Naive thymus-derived CD4-positive, alpha-beta T cell (primary cell): ENCODE measurements at regions not wholly inside any gene's neighbourhood (a gene's known extent, or its start where the extent isn't known, plus 50 kb on each side); places are given as distances from the start of the nearest gene placed in this dataset.
"Not testable (repeated sequence)": the region's sequence is repeated elsewhere in the genome, so short reads cannot be mapped to it uniquely, and the experiment has no call there.

Source experiments
- ATAC-seq: fragments of 150-1000 bp; cut with Tn5 transposase; 2 replicates; pipeline ENCODE4 v1.10.0; 2021; ENCODE audit warnings: mild to moderate bottlenecking, moderate library complexity
- CTCF ChIA-PET: fragments of 350-600 bp; sonication (Branson Sonifier 250); formaldehyde crosslinking; loops from one replicate; lab custom pipeline; 2021; ENCODE audit warnings: antibody characterized with exemption; lab: Charles Lee
- POLR2A ChIA-PET: fragments of 350-600 bp; sonication (Branson Sonifier 250); formaldehyde crosslinking; loops from one replicate; lab custom pipeline; 2021; ENCODE audit warnings: antibody characterized with exemption, inconsistent platforms; lab: Charles Lee
- DNase-seq, 9 donors: peaks; one replicate each; pipeline versions ENCODE4 v3.0.0 to v3.0.0-alpha.2; 2020 to 2022; ENCODE audit warnings: mixed read lengths in 1 of 9
- H3K27ac ChIP-seq: one replicate; pipeline ENCODE4 v1.7.0; 2013; ENCODE audit warnings: mild to moderate bottlenecking, low read depth, low read length, moderate library complexity
- H3K27me3 ChIP-seq, 2 donors: one replicate each; pipeline ENCODE4 v1.7.0; 2013; ENCODE audit warnings: low read length in 2 of 2, mild to moderate bottlenecking in 2 of 2, moderate library complexity in 2 of 2; ENCODE audit not compliant: control insufficient read depth in 2 of 2, insufficient read depth in 2 of 2
- H3K36me3 ChIP-seq, 3 experiments: 1 replicate in 2 of 3; 2 replicates in 1 of 3; pipeline ENCODE4 v1.7.0; 2013; ENCODE audit warnings: low read length in 3 of 3, mild to moderate bottlenecking in 3 of 3, moderate library complexity in 1 of 3; ENCODE audit not compliant: insufficient read depth in 3 of 3, control insufficient read depth in 2 of 3
- H3K4me1 ChIP-seq, 2 donors: one replicate each; pipeline ENCODE4 v1.7.0; 2013; ENCODE audit warnings: low read length in 2 of 2, mild to moderate bottlenecking in 2 of 2, moderate library complexity in 1 of 2; ENCODE audit not compliant: control insufficient read depth in 2 of 2, insufficient read depth in 2 of 2
- H3K4me3 ChIP-seq: 2 replicates; pipeline ENCODE4 v1.7.0; 2013; ENCODE audit warnings: mild to moderate bottlenecking, low read length
- H3K9me3 ChIP-seq, 3 experiments: 1 replicate in 2 of 3; 2 replicates in 1 of 3; pipeline ENCODE4 v1.7.0; 2013; ENCODE audit warnings: low read length in 3 of 3; ENCODE audit not compliant: control insufficient read depth in 2 of 3
- H3K27ac Mint-ChIP-seq, 9 donors: one replicate each; pipeline ENCODE4 v1.8.0; 2020 to 2022; ENCODE audit warnings: mixed read lengths in 9 of 9, mild to moderate bottlenecking in 8 of 9, moderate library complexity in 5 of 9, inconsistent platforms in 2 of 9
- H3K27me3 Mint-ChIP-seq, 5 donors: one replicate each; pipeline ENCODE4 v1.8.0; 2021 to 2022; ENCODE audit warnings: mixed read lengths in 5 of 5, mild to moderate bottlenecking in 1 of 5
- H3K36me3 Mint-ChIP-seq, 5 donors: one replicate each; pipeline ENCODE4 v1.8.0; 2020 to 2022; ENCODE audit warnings: mixed read lengths in 5 of 5, mild to moderate bottlenecking in 3 of 5, inconsistent platforms in 1 of 5
- H3K4me1 Mint-ChIP-seq, 7 donors: one replicate each; pipeline ENCODE4 v1.8.0; 2020 to 2022; ENCODE audit warnings: mixed read lengths in 7 of 7, mild to moderate bottlenecking in 3 of 7, inconsistent platforms in 1 of 7
- H3K4me3 Mint-ChIP-seq, 10 donors: one replicate each; pipeline ENCODE4 v1.8.0; 2020 to 2022; ENCODE audit warnings: mild to moderate bottlenecking in 10 of 10, mixed read lengths in 10 of 10, moderate library complexity in 6 of 10, inconsistent platforms in 2 of 10
- H3K9me3 Mint-ChIP-seq, 11 donors: one replicate each; pipeline ENCODE4 v1.8.0; 2020 to 2022; ENCODE audit warnings: mixed read lengths in 11 of 11, mild to moderate bottlenecking in 4 of 11, inconsistent platforms in 1 of 11, moderate library complexity in 1 of 11
- intact Hi-C, 2 donors: fragments of 100-400 bp; cut with micrococcal nuclease; formaldehyde crosslinking; loops; one replicate each; pipeline ENCODE4 v1.15.1; 2023

DNA sequence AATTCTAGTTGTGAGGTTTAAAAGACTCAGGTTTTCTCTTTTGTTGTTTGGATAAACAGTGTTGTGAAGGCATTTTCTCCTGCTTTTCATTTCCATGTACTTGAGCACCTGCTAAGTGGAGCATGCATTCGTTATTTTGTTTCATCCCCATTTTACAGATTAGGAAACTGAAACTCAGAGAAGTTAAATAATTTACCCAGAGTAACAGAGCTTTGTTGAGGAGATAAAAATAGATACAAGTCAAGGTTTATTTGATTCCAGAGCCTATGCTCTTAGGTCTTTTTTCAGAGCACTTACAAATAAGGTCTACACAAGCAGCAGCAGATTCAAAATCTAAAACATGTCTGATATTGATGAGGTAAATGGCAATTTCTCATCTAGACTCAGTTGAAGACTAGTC, 254.7 kb upstream of the PTBP2 start:
- Histone ChIP-seq H3K27ac (no peak overlapping the region), H3K9me3 (no peaks in the 10 kb centered on the region), H3K4me3 (no peak overlapping the region), H3K36me3 (no peaks in the 10 kb centered on the region), H3K4me1 (no peaks in the 10 kb centered on the region), H3K27me3 (no peaks in the 10 kb centered on the region)
- no peak overlapping the region for H3K27ac Mint-ChIP-seq
- H3K9me3 Mint-ChIP-seq, result peaks cover 0 to 17% (median 2%) of the 10 kb centered on the region in 11 donors
- no peak for DNase-seq
- H3K4me3 Mint-ChIP-seq, result no peak overlapping the region
- H3K27me3 Mint-ChIP-seq, result no peaks in the 10 kb centered on the region
- ATAC-seq, result no peak
- ChIA-PET POLR2A (no interaction called here), CTCF (no interaction called here)
- intact Hi-C loops, result no loop called here
- no peaks in the 10 kb centered on the region for H3K36me3 Mint-ChIP-seq
- no peaks in the 10 kb centered on the region for H3K4me1 Mint-ChIP-seq

DNA sequence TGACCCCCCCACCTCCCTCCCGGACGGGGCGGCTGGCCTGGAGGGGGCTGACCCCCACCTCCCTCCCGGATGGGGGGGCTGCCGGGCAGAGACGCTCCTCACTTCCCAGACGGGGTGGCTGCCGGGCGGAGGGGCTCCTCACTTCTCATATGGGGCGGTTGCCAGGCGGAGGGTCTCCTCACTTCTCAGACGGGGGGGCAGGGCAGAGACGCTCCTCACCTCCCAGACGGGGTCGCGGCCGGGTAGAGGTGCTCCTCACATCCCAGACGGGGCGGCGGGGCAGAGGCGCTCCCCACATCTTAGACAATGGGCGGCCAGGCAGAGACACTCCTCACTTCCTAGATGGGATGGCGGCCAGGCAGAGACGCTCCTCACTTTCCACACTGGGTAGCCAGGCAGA, 251.9 kb upstream of the PTBP2 start:
- H3K9me3 ChIP-seq, H3K36me3 Mint-ChIP-seq, CTCF ChIA-PET, H3K4me1 ChIP-seq, ATAC-seq, H3K4me3 Mint-ChIP-seq, H3K27ac Mint-ChIP-seq, POLR2A ChIA-PET, H3K36me3 ChIP-seq, DNase-seq, H3K4me3 ChIP-seq, H3K27ac ChIP-seq, H3K27me3 ChIP-seq, intact Hi-C loops, H3K4me1 Mint-ChIP-seq: not testable (repeated sequence)
- Mint-ChIP-seq H3K9me3 (peaks cover 0 to 22% (median 3%) of the 10 kb centered on the region in 11 donors), H3K27me3 (peaks cover 0 to 10% (median 5%) of the 10 kb centered on the region in 5 donors)

DNA sequence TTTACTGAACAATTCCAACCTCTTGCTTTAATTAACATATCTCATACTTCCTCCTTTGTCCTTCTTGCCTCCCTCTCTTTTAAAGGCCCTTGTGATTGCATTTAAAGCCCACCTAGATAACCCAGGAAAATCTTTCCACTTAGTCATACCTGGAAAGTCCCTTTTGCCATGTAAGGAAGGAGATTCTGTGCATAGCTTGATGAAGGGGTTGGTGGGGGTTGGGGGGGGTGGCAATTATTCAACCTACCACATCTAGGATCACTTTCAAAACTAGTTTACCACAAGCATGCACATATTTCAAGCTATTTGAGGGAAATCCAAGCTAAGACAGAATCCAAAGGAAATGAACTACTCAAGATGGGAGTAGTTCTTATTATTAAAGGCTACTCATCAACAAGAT, 249.1 kb upstream of the PTBP2 start:
- no peak overlapping the region for H3K27ac ChIP-seq
- ATAC-seq (no peak), DNase-seq (no peak)
- ChIA-PET CTCF (no interaction called here), POLR2A (no interaction called here)
- no peaks in the 10 kb centered on the region for H3K27me3 ChIP-seq
- peaks cover 0 to 22% (median 3%) of the 10 kb centered on the region in 11 donors for H3K9me3 Mint-ChIP-seq
- H3K4me3 Mint-ChIP-seq, result no peak overlapping the region
- intact Hi-C loops, result no loop called here
- no peaks in the 10 kb centered on the region for H3K4me1 ChIP-seq
- H3K4me3 ChIP-seq, result no peak overlapping the region
- H3K36me3 ChIP-seq, result no peaks in the 10 kb centered on the region
- H3K36me3 Mint-ChIP-seq, result no peaks in the 10 kb centered on the region
- no peaks in the 10 kb centered on the region for H3K4me1 Mint-ChIP-seq
- no peak overlapping the region for H3K27ac Mint-ChIP-seq
- H3K9me3 ChIP-seq, result no peaks in the 10 kb centered on the region
- H3K27me3 Mint-ChIP-seq, result peaks cover 0 to 10% (median 5%) of the 10 kb centered on the region in 5 donors

DNA sequence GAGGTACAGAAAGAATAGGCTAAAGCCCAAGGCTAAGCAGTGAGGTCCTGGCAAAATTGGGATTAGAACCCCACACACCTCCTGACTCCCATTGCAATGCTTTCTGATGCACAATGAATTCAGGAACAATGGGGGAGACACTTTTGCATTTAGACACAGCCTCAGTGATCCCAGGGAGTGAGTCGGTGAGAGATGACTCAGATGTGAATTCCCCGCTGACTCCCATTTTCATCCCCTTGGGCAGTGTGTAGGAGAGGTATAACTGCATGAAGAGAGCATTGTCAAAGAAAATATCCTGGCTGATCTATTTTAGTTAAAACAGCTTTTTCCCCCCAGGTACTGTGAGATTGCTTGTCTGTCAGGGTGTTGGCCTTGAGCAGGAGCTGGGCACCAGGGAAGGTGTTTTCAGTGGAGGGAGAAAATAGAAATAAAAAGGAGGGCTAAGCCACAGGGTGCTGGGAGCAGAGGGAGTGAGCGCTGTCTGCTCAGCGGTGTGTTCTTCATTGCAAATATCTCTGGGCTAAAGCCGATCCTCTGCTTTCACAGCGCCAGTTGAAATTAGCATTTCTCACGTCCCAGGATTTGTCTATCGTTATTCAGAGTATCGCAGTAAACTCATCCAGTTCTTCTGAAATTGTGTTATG, 247.7 kb upstream of the PTBP2 start:
- no peak for DNase-seq
- intact Hi-C loops, result no loop called here
- Mint-ChIP-seq H3K27ac (no peak overlapping the region), H3K27me3 (peaks cover 0 to 12% (median 10%) of the 10 kb centered on the region in 5 donors), H3K4me1 (no peaks in the 10 kb centered on the region), H3K36me3 (no peaks in the 10 kb centered on the region), H3K4me3 (no peak overlapping the region), H3K9me3 (peaks cover 0 to 17% (median 3%) of the 10 kb centered on the region in 11 donors)
- Histone ChIP-seq H3K27ac (no peak overlapping the region), H3K9me3 (no peaks in the 10 kb centered on the region), H3K27me3 (no peaks in the 10 kb centered on the region), H3K4me1 (no peaks in the 10 kb centered on the region), H3K36me3 (no peaks in the 10 kb centered on the region), H3K4me3 (no peak overlapping the region)
- CTCF ChIA-PET, result no interaction called here
- POLR2A ChIA-PET, result no interaction called here
- no peak for ATAC-seq

DNA sequence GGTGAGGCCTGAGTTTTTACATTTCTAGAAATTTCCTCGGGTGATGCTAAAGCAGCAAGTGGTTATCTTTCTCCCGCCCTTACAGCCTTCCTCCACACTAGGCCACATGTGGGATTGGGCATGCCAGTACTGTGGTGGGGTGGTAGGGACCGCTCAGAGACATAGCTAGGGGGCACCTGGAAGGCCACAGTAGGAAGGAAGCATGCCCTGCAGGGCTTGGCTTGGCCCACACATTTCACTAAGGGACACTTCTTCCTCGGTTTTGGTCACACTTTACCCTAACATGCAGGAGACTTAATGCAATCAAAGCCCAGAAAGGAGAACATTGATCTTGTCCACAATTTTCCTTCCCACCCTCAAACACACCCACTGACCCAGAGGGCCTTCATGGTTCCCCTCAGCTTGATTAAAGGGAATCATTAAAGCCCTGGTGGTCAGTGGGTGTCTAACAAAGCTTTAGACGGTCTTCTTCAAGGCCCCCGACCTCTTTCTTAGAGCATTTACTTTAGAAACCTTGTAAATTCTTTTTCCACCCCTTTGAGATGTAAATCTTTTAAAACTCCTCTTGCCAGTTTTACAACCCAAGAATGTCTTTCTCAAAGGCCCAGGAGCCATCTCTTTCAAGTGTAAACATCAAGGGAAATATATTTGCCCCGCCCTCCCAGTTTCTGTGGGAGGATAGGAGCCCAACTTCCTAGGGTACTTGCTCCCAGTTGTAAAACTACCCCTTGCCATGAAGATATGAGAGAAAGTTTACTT, 246.4 kb upstream of the PTBP2 start:
- POLR2A ChIA-PET, result no interaction called here
- Mint-ChIP-seq H3K27me3 (peaks cover 0 to 13% (median 10%) of the 10 kb centered on the region in 5 donors), H3K4me3 (no peak overlapping the region), H3K27ac (no peak overlapping the region), H3K4me1 (no peaks in the 10 kb centered on the region), H3K9me3 (peaks cover 0 to 16% (median 3%) of the 10 kb centered on the region in 11 donors), H3K36me3 (no peaks in the 10 kb centered on the region)
- H3K9me3 ChIP-seq, result no peaks in the 10 kb centered on the region
- H3K27ac ChIP-seq, result no peak overlapping the region
- CTCF ChIA-PET, result no interaction called here
- no peak for DNase-seq
- ATAC-seq, result no peak
- no peak overlapping the region for H3K4me3 ChIP-seq
- H3K36me3 ChIP-seq, result no peaks in the 10 kb centered on the region
- H3K27me3 ChIP-seq, result no peaks in the 10 kb centered on the region
- intact Hi-C loops, result no loop called here
- H3K4me1 ChIP-seq, result no peaks in the 10 kb centered on the region

DNA sequence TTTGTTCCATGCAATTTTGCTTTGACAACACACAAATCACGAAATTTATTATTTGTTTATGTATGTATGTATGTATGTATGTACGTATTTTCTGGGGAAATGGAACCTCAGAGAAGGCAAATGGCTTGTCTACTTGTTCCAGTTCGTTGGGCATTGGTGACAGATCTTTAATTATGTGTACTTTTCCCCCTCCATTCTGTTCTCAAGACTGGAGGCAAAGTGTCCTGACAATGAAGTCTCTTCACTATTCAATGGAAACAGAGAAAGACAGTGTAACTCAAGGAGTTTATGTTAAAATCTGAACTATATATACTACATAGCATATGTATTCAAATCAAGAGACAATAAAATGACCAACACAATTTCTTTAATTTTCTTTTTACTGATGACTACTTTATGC, 245.7 kb upstream of the PTBP2 start:
- Histone ChIP-seq H3K27ac (no peak overlapping the region), H3K36me3 (no peaks in the 10 kb centered on the region), H3K9me3 (no peaks in the 10 kb centered on the region), H3K27me3 (no peaks in the 10 kb centered on the region), H3K4me1 (no peaks in the 10 kb centered on the region), H3K4me3 (no peak overlapping the region)
- Mint-ChIP-seq H3K4me3 (no peak overlapping the region), H3K36me3 (no peaks in the 10 kb centered on the region), H3K27me3 (peaks cover 0 to 20% (median 14%) of the 10 kb centered on the region in 5 donors), H3K9me3 (peaks cover 0 to 15% (median 4%) of the 10 kb centered on the region in 11 donors), H3K27ac (no peak overlapping the region), H3K4me1 (no peaks in the 10 kb centered on the region)
- intact Hi-C loops, result no loop called here
- ATAC-seq (no peak), DNase-seq (no peak)
- CTCF ChIA-PET, result no interaction called here
- POLR2A ChIA-PET, result no interaction called here

DNA sequence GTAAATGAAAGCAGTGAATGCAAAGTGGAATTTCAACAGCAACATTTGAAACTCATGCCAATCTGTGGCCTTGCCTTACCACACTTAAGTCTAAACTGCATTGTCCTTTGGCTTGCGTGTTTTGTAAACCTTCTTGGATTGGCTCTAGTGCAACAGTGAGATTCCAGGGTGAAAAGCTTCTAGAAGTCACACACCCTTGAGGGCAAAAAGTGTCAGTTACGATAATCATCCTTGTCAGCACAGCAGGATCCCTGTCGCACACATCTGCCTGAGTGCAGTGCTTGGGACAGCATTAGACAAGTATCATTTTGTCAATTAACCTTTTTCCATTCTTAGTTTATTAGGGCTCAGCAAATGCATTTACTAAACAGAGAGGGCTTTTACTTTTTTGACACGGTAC, 243.4 kb upstream of the PTBP2 start:
- Mint-ChIP-seq H3K4me1 (no peaks in the 10 kb centered on the region), H3K4me3 (no peak overlapping the region), H3K27ac (no peak overlapping the region), H3K27me3 (peaks cover 0 to 20% (median 14%) of the 10 kb centered on the region in 5 donors), H3K9me3 (peaks cover 0 to 6% (median 4%) of the 10 kb centered on the region in 11 donors), H3K36me3 (no peaks in the 10 kb centered on the region)
- Histone ChIP-seq H3K36me3 (no peaks in the 10 kb centered on the region), H3K4me3 (no peak overlapping the region), H3K9me3 (no peaks in the 10 kb centered on the region), H3K27me3 (no peaks in the 10 kb centered on the region), H3K4me1 (no peaks in the 10 kb centered on the region), H3K27ac (no peak overlapping the region)
- CTCF ChIA-PET, result no interaction called here
- intact Hi-C loops, result no loop called here
- no peak for DNase-seq
- no peak for ATAC-seq
- POLR2A ChIA-PET, result interaction anchor here (0.6 kb wide), 1 partner anchor 393 kb away, joined by 3 read pairs; no protein-coding TSS in a partner anchor
